Motor neuron (in vitro differentiated cells): ENCODE measurements at regions not wholly inside any gene's neighbourhood (a gene's known extent, or its start where the extent isn't known, plus 50 kb on each side); places are given as distances from the start of the nearest gene placed in this dataset.

ENCODE experiments used
- ATAC-seq, 8 experiments: fragments of 200-7000 bp; cut with Tn5 transposase; replicated peaks in 6 of 8; 2 replicates each; pipeline ENCODE4 v1.8.0; 2021; ENCODE audit warnings: mild to moderate bottlenecking in 8 of 8, moderate library complexity in 8 of 8
- H3K27ac ChIP-seq, 2 donors: fragments of 250-450 bp; sonication (Bioruptor Pico); 2 replicates each; pipeline ENCODE4 v1.9.0; 2021; ENCODE audit warnings: antibody characterized with exemption in 2 of 2, mild to moderate bottlenecking in 2 of 2, moderate library complexity in 1 of 2
- H3K4me1 ChIP-seq, 2 donors: fragments of 250-450 bp; sonication (Bioruptor Pico); replicated peaks in 1 of 2; 2 replicates each; pipeline ENCODE4 v1.6.1; 2021; ENCODE audit warnings: antibody characterized with exemption in 2 of 2, mild to moderate bottlenecking in 2 of 2, moderate library complexity in 1 of 2
- H3K4me3 ChIP-seq, 5 donors: fragments of 250-450 bp; sonication (Bioruptor Pico); 2 replicates each; pipeline ENCODE4 v1.9.0; 2021; ENCODE audit warnings: antibody characterized with exemption in 5 of 5, mild to moderate bottlenecking in 5 of 5, moderate library complexity in 4 of 5
- WGBS, 10 experiments: fragments of 450-650 bp; shearing (Covaris generic); methylation state at CpG; one replicate each; pipeline ENCODE4 v1.0.0; 2022; 5-methylcytosine and 5-hydroxymethylcytosine counted together
- in situ Hi-C, 9 experiments: fragments of 400-800 bp; cut with MboI; loops; one replicate each; pipeline ENCODE4 v1.15.0; 2021; ENCODE audit warnings: low sequenced_read_pairs in 9 of 9, low pct_unique_long_range_greater_than_20kb in 2 of 9; ENCODE audit not compliant: unreplicated experiment in 9 of 9

DNA sequence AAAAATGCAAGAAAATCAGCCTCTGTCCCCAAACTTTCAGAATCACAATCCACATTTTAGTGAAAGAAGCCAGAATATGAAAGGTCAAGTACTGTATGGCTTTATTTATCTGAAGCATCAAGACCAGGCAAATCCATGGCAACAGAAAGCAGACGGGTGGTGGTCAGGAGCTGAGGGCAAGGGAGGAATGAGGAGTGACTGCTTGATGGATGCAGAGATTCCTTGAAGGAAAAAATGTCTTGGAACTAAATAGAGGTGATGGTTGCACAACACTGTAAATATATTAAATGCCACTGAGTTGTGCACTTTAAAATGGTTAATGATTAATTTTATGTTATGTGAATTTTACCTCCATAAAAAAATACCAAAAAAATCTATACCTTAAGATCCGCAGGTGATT, 165.1 kb downstream of the GXYLT1 start:
- WGBS, 10 experiments, result 0 to 100% (median 82%) methylated on average over 1 to 2 of the region's 2 CpGs; no CpG with 5 or more reads in 1 of the 10 experiments
- ATAC-seq, result no peak
- peaks cover 24 to 29% of the 10 kb centered on the region in 2 donors for H3K4me1 ChIP-seq
- no peak overlapping the region for H3K27ac ChIP-seq
- H3K4me3 ChIP-seq, result no peak overlapping the region
- in situ Hi-C loops, result no loop called here

DNA sequence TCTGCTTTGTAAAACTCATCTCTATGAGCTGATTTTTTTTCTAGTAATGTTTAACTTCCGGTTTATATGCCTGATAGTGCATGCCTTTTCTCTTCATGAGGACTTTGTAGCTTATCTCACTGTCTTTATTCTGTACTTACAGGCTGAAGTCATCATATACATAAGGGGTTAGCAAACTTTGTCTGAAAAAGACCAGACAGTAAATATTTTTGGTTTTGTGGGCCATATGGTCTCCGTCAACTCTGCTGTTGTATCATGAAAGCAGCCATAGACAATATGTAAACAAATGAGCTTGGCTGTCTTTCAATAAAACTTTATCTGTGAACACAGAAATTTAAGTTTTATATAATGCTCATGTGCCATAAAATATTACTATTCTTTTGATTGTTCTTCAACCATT, 172.1 kb downstream of the GXYLT1 start:
- whole genome bisulfite sequencing, 10 experiments, result 58 to 100% (median 95%) methylated on average over 1 to 2 of the region's 2 CpGs; no CpG with 5 or more reads in 1 of the 10 experiments
- in situ Hi-C loops, result no loop called here
- no peak overlapping the region for H3K4me3 ChIP-seq
- no peak for ATAC-seq
- H3K27ac ChIP-seq, result no peak overlapping the region
- H3K4me1 ChIP-seq, result peaks cover 10 to 12% of the 10 kb centered on the region in 2 donors

DNA sequence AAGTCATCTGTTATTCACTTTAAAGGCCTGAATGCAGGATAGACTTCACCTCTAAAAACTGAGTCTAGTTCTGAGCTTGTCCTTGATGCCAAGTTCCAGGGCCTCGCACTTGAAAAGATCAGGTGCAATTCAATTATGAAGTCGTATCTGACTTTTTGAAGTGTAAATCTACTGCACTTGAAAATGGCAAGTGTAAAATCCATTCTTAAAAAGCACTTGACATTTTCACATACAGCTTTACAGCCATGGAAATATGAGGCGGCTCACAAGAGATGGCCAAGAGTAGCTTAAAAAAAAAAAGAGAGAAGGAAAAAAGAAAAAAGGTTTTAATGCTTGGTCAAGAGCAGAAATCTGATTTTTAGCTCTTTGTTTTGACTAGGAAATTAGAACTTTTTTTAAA, 172.5 kb downstream of the GXYLT1 start:
- no peak overlapping the region for H3K4me3 ChIP-seq
- WGBS, 10 experiments, result 40 to 88% (median 68%) methylated on average over 2 to 3 of the region's 3 CpGs; no CpG with 5 or more reads in 1 of the 10 experiments
- in situ Hi-C loops, result no loop called here
- ATAC-seq, result no peak
- H3K27ac ChIP-seq, result no peak overlapping the region
- H3K4me1 ChIP-seq, result peaks cover 10 to 16% of the 10 kb centered on the region in 2 donors

DNA sequence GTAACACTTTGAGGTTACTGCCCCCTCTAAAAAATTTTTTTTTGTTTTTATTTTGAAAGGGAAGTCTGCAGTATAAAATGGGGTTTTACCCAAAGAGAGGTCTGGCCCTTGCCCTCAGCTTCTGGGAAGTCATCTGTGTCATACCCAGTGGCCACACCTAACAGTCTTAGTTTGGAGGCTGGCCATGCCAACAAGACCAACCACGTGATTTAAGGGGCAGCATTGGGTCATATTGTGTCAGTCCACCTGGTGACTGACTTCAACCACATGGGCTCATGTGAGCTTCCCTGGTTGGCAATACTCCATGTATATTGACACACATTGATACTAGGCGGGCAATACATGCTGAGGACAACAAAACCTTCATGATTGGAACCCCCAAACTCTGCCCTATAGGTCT, 173.9 kb downstream of the GXYLT1 start:
- peaks cover 14 to 19% of the 10 kb centered on the region in 2 donors for H3K4me1 ChIP-seq
- in situ Hi-C loops, result no loop called here
- WGBS, 10 experiments, result 27 to 100% (median 100%) methylated on average over 1 to 2 of the region's 2 CpGs; no CpG with 5 or more reads in 3 of the 10 experiments
- no peak overlapping the region for H3K4me3 ChIP-seq
- H3K27ac ChIP-seq, result no peak overlapping the region
- ATAC-seq, result no peak

DNA sequence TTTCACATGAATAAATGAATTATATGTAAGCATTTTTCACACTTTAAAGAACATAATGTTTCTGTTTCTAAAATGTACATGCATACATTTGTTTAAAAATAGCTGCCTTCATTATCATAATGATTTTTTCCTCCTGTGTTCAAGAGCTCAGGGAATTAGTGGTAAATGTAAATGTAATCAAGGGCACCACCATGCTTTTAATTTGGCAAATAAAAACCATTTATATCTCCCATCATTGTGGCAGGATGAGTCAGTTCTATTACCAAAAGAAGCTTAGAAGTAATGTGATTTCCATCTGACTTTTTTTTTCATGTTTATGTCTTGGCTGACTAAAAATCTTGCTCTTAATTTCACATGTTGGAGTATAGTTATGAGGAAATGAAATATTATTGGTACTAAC, 176.1 kb downstream of the GXYLT1 start:
- H3K4me1 ChIP-seq, result peaks cover 15 to 19% of the 10 kb centered on the region in 2 donors
- in situ Hi-C loops, result no loop called here
- peak in 3 of 8 experiments; percentile 9 to 57 (median 25) for ATAC-seq
- H3K4me3 ChIP-seq, result no peak overlapping the region
- no peak overlapping the region for H3K27ac ChIP-seq

DNA sequence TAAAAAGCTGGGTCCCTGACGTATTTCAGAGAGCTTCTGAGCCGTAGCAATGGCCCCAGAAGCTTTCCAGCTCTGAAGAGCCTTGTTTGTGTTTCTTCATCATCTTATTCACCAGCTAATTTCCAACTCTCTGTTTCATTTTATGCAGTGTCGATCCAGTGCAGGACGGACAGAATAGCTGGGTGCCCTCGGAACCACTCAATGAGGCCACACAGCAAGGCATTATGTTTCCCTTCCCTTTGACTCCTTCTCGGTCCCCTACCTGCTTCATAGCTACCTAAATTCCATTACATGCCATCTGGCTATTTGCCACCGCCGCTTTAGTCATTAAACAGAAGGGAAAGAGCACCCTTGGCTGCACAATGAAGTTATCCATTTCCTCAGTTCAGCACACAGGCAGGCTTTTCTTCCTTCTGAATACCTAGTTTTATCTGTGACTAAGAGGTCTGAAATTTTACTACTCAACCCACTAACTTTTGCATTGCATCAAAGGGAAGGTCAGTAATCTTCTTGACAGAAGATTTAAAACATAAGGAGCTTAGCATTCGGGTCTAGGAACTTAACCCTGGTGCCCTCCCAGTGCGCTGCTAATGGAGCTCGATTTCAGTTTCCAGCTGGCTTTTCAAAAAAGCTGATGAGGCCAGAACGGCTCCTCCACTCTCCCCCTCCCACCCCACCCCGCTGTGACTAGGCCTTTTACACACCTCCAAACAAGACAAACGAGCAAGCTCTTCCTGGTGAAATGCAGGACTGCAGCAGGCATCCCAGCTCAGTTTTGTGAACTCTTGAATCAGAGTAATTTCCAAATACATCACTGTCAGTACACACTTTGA, 176.8 kb downstream of the GXYLT1 start:
- Histone ChIP-seq H3K27ac (no peak overlapping the region), H3K4me3 (no peak overlapping the region), H3K4me1 (peaks cover 15 to 19% of the 10 kb centered on the region in 2 donors)
- peak; percentile 68 to 96 (median 90) for ATAC-seq
- in situ Hi-C loops, result no loop called here
- 3 to 44% (median 18%) methylated on average over 4 to 8 of the region's 14 CpGs; no CpG with 5 or more reads in 2 of the 10 experiments for WGBS, 10 experiments

DNA sequence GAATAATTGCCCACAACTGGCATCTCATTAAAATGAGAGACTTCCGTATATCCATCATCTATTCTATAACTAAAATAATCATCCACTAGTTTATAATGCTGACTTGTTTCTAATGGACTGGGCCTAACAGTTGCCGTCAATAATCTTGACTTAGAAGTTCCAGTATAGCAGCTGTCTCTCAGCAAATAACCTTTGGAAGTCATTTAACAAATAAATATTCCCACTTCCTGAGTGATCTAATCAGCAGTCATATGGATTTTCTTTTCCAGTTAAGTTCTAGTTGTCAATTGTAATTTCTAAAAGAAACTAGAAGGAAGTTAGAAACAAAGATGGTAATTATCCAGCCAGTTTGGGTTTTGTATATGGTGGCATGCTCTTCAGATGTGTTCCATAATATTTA, 177.8 kb downstream of the GXYLT1 start:
- no peak for ATAC-seq
- Histone ChIP-seq H3K27ac (no peak overlapping the region), H3K4me3 (no peak overlapping the region), H3K4me1 (peaks cover 15 to 19% of the 10 kb centered on the region in 2 donors)
- 0 to 100% (median 92%) methylated on average over 1 to 2 of the region's 2 CpGs; no CpG with 5 or more reads in 1 of the 10 experiments for WGBS, 10 experiments
- in situ Hi-C loops, result no loop called here

DNA sequence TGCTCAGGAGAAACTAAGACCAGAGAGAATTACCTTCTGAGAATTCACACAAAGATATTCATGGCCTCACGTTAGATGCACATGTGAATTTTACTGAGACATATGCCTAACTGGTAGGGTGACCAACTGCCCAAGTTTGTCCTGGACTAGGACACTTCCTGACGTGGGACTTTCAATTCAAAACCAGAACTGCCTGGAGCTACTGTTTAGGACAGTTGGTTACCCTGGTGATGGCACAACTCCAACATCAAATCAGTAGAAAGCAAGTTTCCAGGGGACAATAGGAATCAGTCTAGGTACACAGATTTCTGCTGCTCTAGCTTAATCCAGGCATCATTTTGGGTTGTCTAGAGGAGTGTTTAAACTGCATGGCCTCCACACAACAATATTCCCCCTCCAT, 178.7 kb downstream of the GXYLT1 start:
- 0 to 83% (median 58%) methylated on average over 1 to 2 of the region's 2 CpGs for WGBS, 10 experiments
- Histone ChIP-seq H3K4me1 (peaks cover 15 to 22% of the 10 kb centered on the region in 2 donors), H3K27ac (no peak overlapping the region), H3K4me3 (no peak overlapping the region)
- peak in 3 of 8 experiments; percentile 8 to 67 (median 54) for ATAC-seq
- in situ Hi-C loops, result no loop called here

DNA sequence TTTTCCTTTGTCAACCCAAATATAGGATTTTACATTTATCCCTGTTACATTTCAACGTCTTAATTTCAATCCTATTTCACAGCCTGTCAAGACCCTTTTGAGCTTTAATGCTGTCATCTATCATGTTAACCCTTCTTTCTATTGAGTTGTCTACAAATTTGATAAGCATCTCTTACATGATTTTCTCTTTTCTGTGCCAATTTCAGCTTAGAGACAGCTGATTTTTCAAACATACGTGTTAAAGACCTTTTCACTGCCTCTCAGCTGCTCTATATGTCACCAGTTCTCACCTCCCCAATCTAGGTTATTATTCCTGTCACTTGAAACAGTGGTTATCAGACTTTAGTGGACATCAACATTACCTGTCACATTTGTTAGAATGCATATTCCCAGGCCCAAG, 181.3 kb downstream of the GXYLT1 start:
- WGBS, 10 experiments, result 20 to 100% (median 92%) methylated on average over 1 to 2 of the region's 2 CpGs; no CpG with 5 or more reads in 1 of the 10 experiments
- Histone ChIP-seq H3K27ac (no peak overlapping the region), H3K4me1 (peaks cover 9 to 22% of the 10 kb centered on the region in 2 donors), H3K4me3 (no peak overlapping the region)
- no peak for ATAC-seq
- in situ Hi-C loops, result no loop called here

DNA sequence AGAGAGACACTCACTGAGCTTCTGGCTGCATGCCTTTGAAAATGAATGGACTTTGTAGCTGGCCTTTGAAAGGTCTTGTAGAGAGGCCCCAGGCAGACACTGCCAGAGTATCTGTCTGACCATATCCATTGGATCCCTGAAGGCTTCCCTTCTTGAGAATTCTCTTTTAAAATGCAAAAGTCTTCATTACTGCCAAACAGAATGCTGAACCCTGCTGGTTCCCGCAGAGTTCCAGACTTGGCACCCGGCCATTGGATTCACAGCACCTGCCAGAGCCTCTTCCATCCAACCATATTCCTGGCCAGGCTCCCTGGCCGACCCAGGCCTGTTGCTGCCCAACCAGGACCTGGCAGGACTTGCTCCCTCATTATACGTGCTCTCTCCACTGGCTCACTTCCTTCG, 182.5 kb downstream of the GXYLT1 start:
- Histone ChIP-seq H3K4me3 (no peak overlapping the region), H3K27ac (no peak overlapping the region), H3K4me1 (peaks cover 5 to 12% of the 10 kb centered on the region in 2 donors)
- in situ Hi-C loops, result no loop called here
- ATAC-seq, result peak in 1 of 8 experiments; percentile 14
- WGBS, 10 experiments, result 0 to 100% (median 79%) methylated on average over 1 to 4 of the region's 5 CpGs; no CpG with 5 or more reads in 4 of the 10 experiments

DNA sequence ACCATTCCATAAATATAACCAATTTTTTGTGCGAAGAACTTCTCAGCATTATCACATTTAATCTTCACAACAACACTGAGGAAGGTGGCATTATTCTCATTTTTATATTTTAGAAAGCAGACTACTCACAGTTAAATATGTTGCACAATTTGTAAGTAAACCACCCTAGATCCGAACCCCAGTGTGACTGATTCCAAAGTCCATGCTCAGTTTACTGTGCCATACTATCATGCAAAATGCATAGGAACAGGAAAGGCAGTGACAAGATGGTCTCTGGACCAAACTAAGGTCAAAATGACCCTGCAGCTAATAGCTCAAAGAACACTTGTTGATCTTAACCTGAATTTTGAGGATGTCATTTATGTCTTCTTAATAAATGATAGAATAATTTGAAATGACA, 185.4 kb downstream of the GXYLT1 start:
- ATAC-seq, result no peak
- WGBS, 10 experiments, result 0 to 100% (median 72%) methylated on average over 1 to 2 of the region's 2 CpGs; no CpG with 5 or more reads in 2 of the 10 experiments
- Histone ChIP-seq H3K4me3 (no peak overlapping the region), H3K27ac (no peak overlapping the region), H3K4me1 (peaks cover 0 to 10% of the 10 kb centered on the region in 2 donors)
- in situ Hi-C loops, result no loop called here

DNA sequence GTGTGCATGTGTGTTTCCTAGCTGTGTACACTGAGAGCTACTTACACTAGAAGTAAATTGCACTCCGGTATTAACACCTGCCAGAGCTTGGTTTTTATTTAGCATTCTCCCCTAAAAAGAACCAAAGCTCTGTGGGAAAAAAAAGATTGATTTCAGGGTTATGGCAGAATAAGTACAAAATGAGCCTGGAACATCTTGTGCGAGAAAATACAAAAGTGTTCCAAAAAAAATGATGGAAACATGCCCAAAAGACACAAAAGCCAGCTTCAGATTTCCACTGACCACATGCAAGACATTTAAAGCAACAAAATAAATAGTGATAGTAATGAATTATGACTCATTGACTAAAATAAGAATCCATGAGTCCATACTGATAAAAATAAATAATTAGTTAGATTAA, 188.3 kb downstream of the GXYLT1 start:
- Histone ChIP-seq H3K4me1 (peaks cover 0 to 10% of the 10 kb centered on the region in 2 donors), H3K4me3 (no peak overlapping the region), H3K27ac (no peak overlapping the region)
- no peak for ATAC-seq
- 0 to 100% (median 92%) methylated on average over 1 to 2 of the region's 2 CpGs; no CpG with 5 or more reads in 1 of the 10 experiments for whole genome bisulfite sequencing, 10 experiments
- in situ Hi-C loops, result no loop called here

DNA sequence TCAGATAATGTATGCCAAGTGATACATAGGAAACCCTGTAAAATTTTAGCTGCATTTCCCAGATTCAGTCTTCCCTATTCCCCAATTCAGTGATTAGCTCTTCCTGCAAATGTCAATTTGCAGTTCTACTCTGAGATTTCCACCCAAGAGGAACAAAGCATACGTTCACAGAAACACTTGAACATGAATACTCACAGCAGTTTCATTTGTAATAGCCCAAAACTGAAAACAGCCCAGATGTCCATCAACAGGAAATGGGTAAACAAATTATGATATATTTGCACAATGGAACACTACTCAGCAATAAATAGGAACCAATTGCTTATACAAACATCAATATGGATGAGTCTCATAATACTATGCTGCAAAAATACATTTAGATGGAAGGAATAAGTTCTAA, 194.2 kb downstream of the GXYLT1 start:
- Histone ChIP-seq H3K27ac (no peak overlapping the region), H3K4me3 (no peak overlapping the region), H3K4me1 (no peaks in the 10 kb centered on the region)
- in situ Hi-C loops, result no loop called here
- 0 to 63% (median 0%) methylated on average over 1 of the region's 1 CpG; no CpG with 5 or more reads in 2 of the 10 experiments for WGBS, 10 experiments
- ATAC-seq, result no peak
